Esophagus squamous epithelium (tissue), 5 donors: ENCODE measurements at regions not wholly inside any gene's neighbourhood (a gene's known extent, or its start where the extent isn't known, plus 50 kb on each side); places are given as distances from the start of the nearest gene placed in this dataset.

Experiments
- DNase-seq: peaks from one replicate; lab custom pipeline; 2025; lab: John Stamatoyannopoulos, UW
- H3K27ac ChIP-seq, 4 donors: fragments of 200-600 bp; sonication (generic); one replicate each; pipeline ENCODE4 v1.5.1; 2016 to 2019; ENCODE audit warnings: mild to moderate bottlenecking in 1 of 4
- H3K27me3 ChIP-seq, 4 donors: fragments of 200-600 bp; sonication (generic); 1 replicate in 3 of 4; 2 replicates in 1 of 4; pipeline versions ENCODE4 v1.5.1 to v1.6.0; 2017 to 2021; ENCODE audit warnings: antibody characterized with exemption in 1 of 4
- H3K36me3 ChIP-seq, 3 donors: fragments of 200-600 bp; sonication (generic); one replicate each; pipeline ENCODE4 v1.5.1; 2016 to 2019
- H3K4me1 ChIP-seq, 3 donors: fragments of 200-600 bp; sonication (generic); one replicate each; pipeline ENCODE4 v1.5.1; 2017 to 2019
- H3K4me3 ChIP-seq, 4 donors: fragments of 200-600 bp; sonication (generic); 1 replicate in 3 of 4; 2 replicates in 1 of 4; pipeline ENCODE4 v1.5.1; 2016 to 2019; ENCODE audit warnings: mild to moderate bottlenecking in 2 of 4, moderate library complexity in 1 of 4
- H3K9me3 ChIP-seq, 3 donors: fragments of 200-600 bp; sonication (generic); one replicate each; pipeline ENCODE4 v1.5.1; 2016 to 2019
- POLR2A ChIP-seq, 4 donors: fragments of 450-650 bp; IDR thresholded peaks; one replicate each; pipeline ENCODE4 v1.6.1; 2017; ENCODE audit warnings: antibody characterized with exemption in 4 of 4, mild to moderate bottlenecking in 4 of 4, moderate library complexity in 3 of 4
- WGBS, 2 donors: methylation state at CpG; one replicate each; pipeline ENCODE4 v1.1.5; 2018; 5-methylcytosine and 5-hydroxymethylcytosine counted together
- intact Hi-C: fragments of 100-400 bp; cut with DNase I; formaldehyde crosslinking; loops from one replicate; pipeline ENCODE4 v1.15.0; 2022
- TF ChIP-seq, protein P1 (sequence below), 6 experiments: fragments of 450-650 bp in 4 of 6; fragments of 200-600 bp in 2 of 6; sonication (generic) in 2 of 6; IDR thresholded peaks; one replicate each; pipeline ENCODE4 v1.5.1; 2016 to 2019; ENCODE audit warnings: antibody characterized with exemption in 6 of 6, mild to moderate bottlenecking in 4 of 6, moderate library complexity in 4 of 6
- donor health status: DM: yes; HTN: yes; CAD: no.

DNA sequence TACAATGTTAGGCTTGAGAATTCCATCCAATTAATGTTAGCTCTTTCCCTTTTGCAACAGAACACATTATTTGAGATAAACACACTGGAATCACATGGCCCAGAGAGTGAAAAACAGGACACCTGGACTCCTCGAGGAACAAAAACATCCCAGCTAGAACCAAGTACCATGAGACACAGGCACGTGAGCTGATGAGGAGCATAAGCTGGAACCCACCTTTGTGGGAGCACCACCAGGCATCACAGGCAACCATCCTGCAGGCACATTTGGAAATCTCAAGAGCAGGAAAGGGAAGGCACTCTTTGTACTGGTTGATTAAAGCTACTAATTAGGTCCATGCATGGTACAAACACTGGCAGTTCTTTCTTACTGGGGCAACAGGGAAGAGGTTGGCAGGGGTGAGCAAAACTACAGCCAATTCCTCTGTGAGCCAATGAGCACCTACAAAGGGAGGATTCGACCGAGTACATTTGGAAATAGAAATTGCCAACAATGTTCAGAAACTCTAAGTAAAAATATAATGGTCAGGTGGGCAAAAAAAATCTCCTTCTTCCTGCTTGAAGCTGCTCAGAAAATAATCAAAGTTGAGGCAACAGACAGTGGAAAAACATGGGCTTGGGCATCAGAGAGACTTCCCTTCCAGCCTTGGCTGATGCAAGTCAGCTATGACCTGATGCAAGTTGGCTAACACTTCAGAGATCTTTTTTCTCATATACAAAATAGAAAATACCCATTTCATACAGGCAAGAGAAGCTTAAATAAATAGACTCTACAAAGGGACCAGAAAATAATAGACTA, 216.7 kb downstream of the NUAK1 start:
- H3K27me3 ChIP-seq, result no peaks in the 10 kb centered on the region
- 42 to 62% methylated on average over 4 of the region's 4 CpGs for WGBS, 2 donors
- intact Hi-C loops, result no loop called here
- no peak overlapping the region for H3K27ac ChIP-seq
- H3K36me3 ChIP-seq, result no peaks in the 10 kb centered on the region
- no peak overlapping the region for H3K4me3 ChIP-seq
- no peak for DNase-seq
- H3K9me3 ChIP-seq, result no peaks in the 10 kb centered on the region
- H3K4me1 ChIP-seq, result peaks cover 0 to 25% (median 0%) of the 10 kb centered on the region in 3 donors
- TF ChIP-seq POLR2A (IDR thresholded peaks at IDR 0.05), result no peak
- TF ChIP-seq, protein P1, sequence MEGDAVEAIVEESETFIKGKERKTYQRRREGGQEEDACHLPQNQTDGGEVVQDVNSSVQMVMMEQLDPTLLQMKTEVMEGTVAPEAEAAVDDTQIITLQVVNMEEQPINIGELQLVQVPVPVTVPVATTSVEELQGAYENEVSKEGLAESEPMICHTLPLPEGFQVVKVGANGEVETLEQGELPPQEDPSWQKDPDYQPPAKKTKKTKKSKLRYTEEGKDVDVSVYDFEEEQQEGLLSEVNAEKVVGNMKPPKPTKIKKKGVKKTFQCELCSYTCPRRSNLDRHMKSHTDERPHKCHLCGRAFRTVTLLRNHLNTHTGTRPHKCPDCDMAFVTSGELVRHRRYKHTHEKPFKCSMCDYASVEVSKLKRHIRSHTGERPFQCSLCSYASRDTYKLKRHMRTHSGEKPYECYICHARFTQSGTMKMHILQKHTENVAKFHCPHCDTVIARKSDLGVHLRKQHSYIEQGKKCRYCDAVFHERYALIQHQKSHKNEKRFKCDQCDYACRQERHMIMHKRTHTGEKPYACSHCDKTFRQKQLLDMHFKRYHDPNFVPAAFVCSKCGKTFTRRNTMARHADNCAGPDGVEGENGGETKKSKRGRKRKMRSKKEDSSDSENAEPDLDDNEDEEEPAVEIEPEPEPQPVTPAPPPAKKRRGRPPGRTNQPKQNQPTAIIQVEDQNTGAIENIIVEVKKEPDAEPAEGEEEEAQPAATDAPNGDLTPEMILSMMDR (IDR thresholded peaks at IDR 0.05), result no peak

DNA sequence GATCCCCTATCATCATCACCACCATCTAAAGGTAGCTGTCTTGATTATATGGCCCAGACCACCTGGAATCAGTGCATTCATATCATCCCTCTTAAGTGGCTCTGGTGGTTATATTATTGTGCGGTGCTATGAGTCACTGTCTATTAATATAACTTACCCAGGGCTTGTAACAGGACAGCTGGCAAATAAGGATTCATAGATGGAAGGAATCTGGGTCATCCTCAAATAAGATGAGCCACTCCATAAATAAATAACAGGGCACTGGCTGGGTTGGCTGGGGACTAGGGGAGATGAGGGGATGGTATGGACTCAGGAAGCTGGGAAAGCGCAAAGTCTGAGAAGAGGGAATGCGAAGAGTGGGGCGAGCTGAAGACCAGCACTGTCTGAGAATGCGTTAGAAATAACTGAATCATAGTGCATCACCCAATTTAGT, 216.1 kb downstream of the NUAK1 start:
- intact Hi-C loops, result no loop called here
- 79 to 84% methylated on average over 5 of the region's 5 CpGs for WGBS, 2 donors
- Histone ChIP-seq H3K4me3 (no peak overlapping the region), H3K27ac (no peak overlapping the region), H3K27me3 (no peaks in the 10 kb centered on the region), H3K4me1 (peaks cover 0 to 25% (median 0%) of the 10 kb centered on the region in 3 donors), H3K36me3 (no peaks in the 10 kb centered on the region), H3K9me3 (no peaks in the 10 kb centered on the region)
- TF ChIP-seq, protein P1 (IDR thresholded peaks at IDR 0.05), result no peak
- no peak for TF ChIP-seq POLR2A (IDR thresholded peaks at IDR 0.05)
- no peak for DNase-seq

DNA sequence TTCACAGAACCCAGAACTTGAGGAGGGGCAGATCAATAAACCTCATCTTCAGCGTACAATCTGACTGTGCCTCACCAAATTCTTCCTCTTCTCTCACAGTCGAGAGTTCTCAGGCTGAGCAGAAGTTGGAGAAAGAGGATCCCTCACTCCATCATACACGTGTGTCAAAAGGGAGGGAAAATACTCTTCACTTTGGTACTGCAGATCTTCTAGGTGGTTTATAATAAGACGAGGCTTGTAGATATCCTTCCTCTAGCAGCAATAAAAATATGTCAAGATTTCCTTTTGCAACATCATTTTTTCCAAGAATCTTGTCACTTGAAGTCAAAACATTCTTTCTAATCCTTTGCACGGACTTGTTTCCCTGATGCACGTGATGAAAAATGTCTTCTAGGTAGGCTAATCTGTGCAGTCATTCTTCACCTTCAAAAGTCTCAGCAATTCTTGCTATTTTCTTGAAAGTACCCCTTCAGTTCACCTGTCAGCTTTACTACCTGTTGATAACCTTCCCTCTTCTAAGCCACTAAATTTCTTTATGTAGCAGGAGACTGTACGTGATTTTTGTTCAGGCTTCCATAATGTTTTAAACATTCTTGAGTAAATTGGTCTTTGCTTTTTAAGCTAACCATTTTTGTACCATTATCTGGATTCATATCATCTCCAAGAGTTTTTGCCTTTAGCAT, 214.1 kb downstream of the NUAK1 start:
- peaks cover 0 to 42% (median 0%) of the 10 kb centered on the region in 3 donors for H3K4me1 ChIP-seq
- no peaks in the 10 kb centered on the region for H3K36me3 ChIP-seq
- H3K4me3 ChIP-seq, result no peak overlapping the region
- TF ChIP-seq, protein P1 (IDR thresholded peaks at IDR 0.05), result no peak
- TF ChIP-seq POLR2A (IDR thresholded peaks at IDR 0.05), result no peak
- WGBS, 2 donors, result 62 to 67% methylated on average over 7 of the region's 7 CpGs
- H3K27me3 ChIP-seq, result no peaks in the 10 kb centered on the region
- intact Hi-C loops, result no loop called here
- H3K27ac ChIP-seq, result no peak overlapping the region
- no peak for DNase-seq
- H3K9me3 ChIP-seq, result no peaks in the 10 kb centered on the region

GRCh38 chr12:105927564-105927963, 211.2 kb downstream of the NUAK1 start:
- no peak for TF ChIP-seq POLR2A (IDR thresholded peaks at IDR 0.05)
- TF ChIP-seq, protein P1 (IDR thresholded peaks at IDR 0.05), result no peak

GRCh38 chr12:105928436-105928835, 210.3 kb downstream of the NUAK1 start:
- TF ChIP-seq, protein P1 (IDR thresholded peaks at IDR 0.05), result no peak
- no peak for TF ChIP-seq POLR2A (IDR thresholded peaks at IDR 0.05)
- 42 to 43% methylated on average over 3 of the region's 3 CpGs for WGBS, 2 donors
- Histone ChIP-seq H3K9me3 (no peaks in the 10 kb centered on the region), H3K36me3 (no peaks in the 10 kb centered on the region), H3K4me3 (no peak overlapping the region), H3K4me1 (peaks cover 0 to 35% (median 0%) of the 10 kb centered on the region in 3 donors), H3K27me3 (no peaks in the 10 kb centered on the region), H3K27ac (peak overlapping the region in 3 of 4 donors; percentile 32 to 55 (median 41))
- intact Hi-C loops, result no loop called here
- no peak for DNase-seq

More at GRCh38 chr12:105927564-105927963, 211.2 kb downstream of the NUAK1 start:
- no peak for DNase-seq
- intact Hi-C loops, result no loop called here
- H3K27ac ChIP-seq, result peak overlapping the region in 1 of 4 donors; percentile 55
- H3K36me3 ChIP-seq, result no peaks in the 10 kb centered on the region
- H3K27me3 ChIP-seq, result no peaks in the 10 kb centered on the region
- WGBS, 2 donors, result 86% methylated on average over 5 of the region's 5 CpGs
- H3K9me3 ChIP-seq, result no peaks in the 10 kb centered on the region
- H3K4me3 ChIP-seq, result no peak overlapping the region
- peaks cover 0 to 27% (median 0%) of the 10 kb centered on the region in 3 donors for H3K4me1 ChIP-seq
